HepG2 (cell line): ENCODE measurements at regions not wholly inside any gene's neighbourhood (a gene's known extent, or its start where the extent isn't known, plus 50 kb on each side); places are given as distances from the start of the nearest gene placed in this dataset.

Experiments used
- ATAC-seq: fragments of 200-7000 bp; cut with Tn5 transposase; 3 replicates; pipeline ENCODE4 v1.9.1; 2020; ENCODE audit warnings: mild to moderate bottlenecking, moderate library complexity
- BruUV-seq: library from RNA; stranded (reverse); fragments of 400-500 nt; replicated peaks from 2 replicates; lab custom pipeline; 2021; lab: Mats Ljungman, UMichigan
- CTCF ChIA-PET: fragments of 300-600 bp; formaldehyde crosslinking; extraction: SDS; loops from one replicate; lab custom pipeline; 2021; ENCODE audit warnings: low total read pairs, inconsistent platforms, low intra/inter-chr PET ratio; lab: Yijun Ruan, JAX
- POLR2A ChIA-PET: fragments of 350-600 bp; sonication (Branson Sonifier 250); formaldehyde crosslinking; loops from one replicate; lab custom pipeline; 2020; ENCODE audit warnings: antibody characterized with exemption, inconsistent platforms; lab: Yijun Ruan, JAX
- DNase-seq: peaks from one replicate; pipeline ENCODE4 v3.0.0-alpha.2; 2015; ENCODE audit warnings: low spot score
- FAIRE-seq: peaks from 3 replicates; lab custom pipeline; 2011; peaks lifted over from hg19 to GRCh38; lab: Jason Lieb, UNC
- H2AFZ ChIP-seq: one replicate; pipeline ENCODE4 v1.6.1; 2011; ENCODE audit warnings: low read length, inconsistent platforms
- H3K27ac ChIP-seq: fragments of 300-600 bp; 3 replicates; pipeline ENCODE4 v1.8.0; 2011; ENCODE audit warnings: mixed run types, mild to moderate bottlenecking, mixed read lengths, low read length, inconsistent platforms; ENCODE audit not compliant: insufficient read depth; ENCODE audit errors: extremely low read length
- H3K27me3 ChIP-seq, 2 experiments: fragments of 200-600 bp in 1 of 2; 2 replicates in 1 of 2; 3 replicates in 1 of 2; pipeline versions ENCODE4 v1.6.0 to v1.8.0; 2011; ENCODE audit warnings: low read length in 2 of 2, mild to moderate bottlenecking in 2 of 2, moderate library complexity in 2 of 2, inconsistent platforms in 1 of 2; ENCODE audit not compliant: insufficient read depth in 2 of 2, control insufficient read depth in 1 of 2
- H3K36me3 ChIP-seq, 2 experiments: fragments of 200-600 bp in 1 of 2; replicated peaks in 1 of 2; 2 replicates in 1 of 2; 3 replicates in 1 of 2; pipeline versions ENCODE4 v1.5.1 to v1.8.0; 2011; ENCODE audit warnings: low read length in 2 of 2, inconsistent platforms in 1 of 2; ENCODE audit not compliant: insufficient read depth in 2 of 2, control insufficient read depth in 1 of 2
- H3K4me1 ChIP-seq: 2 replicates; pipeline ENCODE4 v1.5.1; 2012; ENCODE audit warnings: low read length, inconsistent platforms; ENCODE audit not compliant: insufficient read depth
- H3K4me2 ChIP-seq: 2 replicates; pipeline ENCODE4 v1.6.0; 2011; ENCODE audit warnings: low read depth, low read length, inconsistent platforms
- H3K4me3 ChIP-seq, 3 experiments: fragments of 200-600 bp in 1 of 3; sonication (generic), shearing (Covaris generic) in 1 of 3; replicated peaks in 1 of 3; 2 replicates each; pipeline ENCODE4 v1.5.1; 2011 to 2016; ENCODE audit warnings: low read length in 3 of 3, inconsistent platforms in 2 of 3, low read depth in 2 of 3, mild to moderate bottlenecking in 2 of 3, control low read depth in 1 of 3, mixed read lengths in 1 of 3; ENCODE audit not compliant: insufficient read depth in 1 of 3
- H3K79me2 ChIP-seq: one replicate; pipeline ENCODE4 v1.6.1; 2011; ENCODE audit warnings: low read length, inconsistent platforms; ENCODE audit not compliant: insufficient read depth
- H3K9ac ChIP-seq: 2 replicates; pipeline ENCODE4 v1.6.0; 2011; ENCODE audit warnings: mild to moderate bottlenecking, low read depth, low read length, inconsistent platforms; ENCODE audit not compliant: insufficient read depth
- H3K9me3 ChIP-seq: 2 replicates; pipeline ENCODE4 v1.5.1; 2012; ENCODE audit warnings: mild to moderate bottlenecking, low read length
- H4K20me1 ChIP-seq: 2 replicates; pipeline ENCODE4 v1.6.0; 2011; ENCODE audit warnings: inconsistent platforms, mild to moderate bottlenecking, low read length, moderate library complexity; ENCODE audit not compliant: insufficient read depth
- GMEB2 ChIP-seq: IDR thresholded peaks from 2 replicates; pipeline ENCODE4 v1.6.1; 2016; ENCODE audit warnings: missing biosample characterization, missing genetic modification reagents, low read depth
- SAP130 ChIP-seq: IDR thresholded peaks from 2 replicates; pipeline ENCODE4 v1.6.1; 2016; ENCODE audit warnings: low read depth
- SIN3B ChIP-seq: fragments of 150-350 bp; IDR thresholded peaks from 2 replicates; pipeline ENCODE4 v1.6.1; 2014; ENCODE audit warnings: low read length
- TFE3 ChIP-seq: IDR thresholded peaks from 2 replicates; pipeline ENCODE4 v1.6.1; 2016
- ZNF142 ChIP-seq: sonication (generic); formaldehyde crosslinking; IDR thresholded peaks from 2 replicates; pipeline ENCODE4 v1.4.0; 2020; ENCODE audit warnings: missing genetic modification reagents
- WGBS: methylation state at CpG from one replicate; pipeline ENCODE4 v1.1.6; 2017; ENCODE audit warnings: low lambda C conversion rate; 5-methylcytosine and 5-hydroxymethylcytosine counted together
- in situ Hi-C: cut with HindIII; loops from 2 replicates; pipeline ENCODE4 v1.10.0; 2017; ENCODE audit warnings: low pct_unique_long_range_greater_than_20kb; ENCODE audit not compliant: extremely low pct_ligation_motif_present
- intact Hi-C: fragments of 100-400 bp; cut with micrococcal nuclease; formaldehyde crosslinking; loops from one replicate; pipeline ENCODE4 v1.10.0; 2022; ENCODE audit not compliant: unreplicated experiment

GRCh38 chr9:119101048-119101447, 268.2 kb downstream of the BRINP1 start (continued):
- no peak for TF ChIP-seq ZNF142
- TF ChIP-seq SIN3B = no peak
- no peak for TF ChIP-seq SAP130 (CRISPR knock-in tag)

- no peak for ATAC-seq
- peaks cover 55% of the 10 kb centered on the region for H3K9me3 ChIP-seq
- no peak overlapping the region for H3K27ac ChIP-seq
- in situ Hi-C loops = no loop called here
- TF ChIP-seq GMEB2 (CRISPR knock-in tag) (no peak), TFE3 (CRISPR knock-in tag) (no peak)
- TF ChIP-seq, all 625 proteins: peak for 0
- 0% methylated on average over 4 of the region's 4 CpGs for WGBS
- intact Hi-C loops = no loop called here
- no peak overlapping the region for H3K4me2 ChIP-seq
- no peaks in the 10 kb centered on the region for H3K79me2 ChIP-seq
- no peak for DNase-seq
- H3K4me3 ChIP-seq = no peak overlapping the region
- H3K4me1 ChIP-seq = no peaks in the 10 kb centered on the region
- H3K9ac ChIP-seq = no peak overlapping the region
- no peak for FAIRE-seq
- CTCF ChIA-PET = no interaction called here
- POLR2A ChIA-PET = no interaction called here
- H3K27me3 ChIP-seq = no peaks in the 10 kb centered on the region
- H4K20me1 ChIP-seq = no peaks in the 10 kb centered on the region
- H2AFZ ChIP-seq = no peak overlapping the region
- H3K36me3 ChIP-seq = no peaks in the 10 kb centered on the region
- BruUV-seq = no TSS peak
Measured at GRCh38 chr9:119114681-119115080, 254.6 kb downstream of the BRINP1 start.
